Mesenchymal stem cell (in vitro differentiated cells and primary cell): ENCODE measurements at regions not wholly inside any gene's neighbourhood (a gene's known extent, or its start where the extent isn't known, plus 50 kb on each side); places are given as distances from the start of the nearest gene placed in this dataset.

Experiments used
- DNase-seq: peaks from one replicate; pipeline ENCODE4 v3.0.0-alpha.2; 2013
- H2AFZ ChIP-seq: one replicate; pipeline ENCODE4 v1.6.1; 2013; ENCODE audit warnings: low read depth, mild to moderate bottlenecking, control low read depth, inconsistent platforms, low read length, moderate library complexity
- H2AK5ac ChIP-seq: 2 replicates; pipeline ENCODE4 v1.6.1; 2013; ENCODE audit warnings: low read length, moderate library complexity, mild to moderate bottlenecking, inconsistent platforms; ENCODE audit not compliant: severe bottlenecking
- H2BK120ac ChIP-seq: one replicate; pipeline ENCODE4 v1.6.1; 2013; ENCODE audit warnings: low read depth, mild to moderate bottlenecking, inconsistent platforms, low read length, moderate library complexity
- H2BK12ac ChIP-seq, 2 experiments: one replicate each; pipeline ENCODE4 v1.6.1; 2013; ENCODE audit warnings: inconsistent platforms in 2 of 2, low read length in 2 of 2, mild to moderate bottlenecking in 2 of 2, moderate library complexity in 2 of 2, control low read depth in 1 of 2
- H2BK15ac ChIP-seq: one replicate; pipeline ENCODE4 v1.6.1; 2013; ENCODE audit warnings: mild to moderate bottlenecking, low read depth, inconsistent platforms; ENCODE audit not compliant: poor library complexity, severe bottlenecking
- H2BK5ac ChIP-seq: 2 replicates; pipeline ENCODE4 v1.6.1; 2013; ENCODE audit warnings: low read depth, mild to moderate bottlenecking, low read length, control low read depth, inconsistent platforms; ENCODE audit not compliant: poor library complexity, severe bottlenecking
- H3K14ac ChIP-seq, 2 experiments: one replicate each; pipeline ENCODE4 v1.6.1; 2013; ENCODE audit warnings: inconsistent platforms in 2 of 2, low read length in 2 of 2, control low read depth in 1 of 2, mild to moderate bottlenecking in 1 of 2, moderate library complexity in 1 of 2
- H3K18ac ChIP-seq, 2 experiments: one replicate each; pipeline ENCODE4 v1.6.1; 2013; ENCODE audit warnings: inconsistent platforms in 2 of 2, low read length in 2 of 2, control low read depth in 1 of 2, low read depth in 1 of 2, mild to moderate bottlenecking in 1 of 2
- H3K23ac ChIP-seq, 2 experiments: one replicate each; pipeline ENCODE4 v1.6.1; 2013; ENCODE audit warnings: inconsistent platforms in 2 of 2, low read length in 2 of 2, mild to moderate bottlenecking in 2 of 2, moderate library complexity in 2 of 2, control low read depth in 1 of 2
- H3K27ac ChIP-seq: 2 replicates; pipeline ENCODE4 v1.5.1; 2013; ENCODE audit warnings: mild to moderate bottlenecking, moderate library complexity, low read length, control low read depth, inconsistent platforms; ENCODE audit not compliant: poor library complexity, severe bottlenecking
- H3K27me3 ChIP-seq, 2 experiments: 2 replicates each; pipeline versions ENCODE4 v1.6.1 to v1.7.0; 2013; ENCODE audit warnings: low read length in 2 of 2, mild to moderate bottlenecking in 2 of 2, moderate library complexity in 2 of 2, control low read depth in 1 of 2, inconsistent platforms in 1 of 2; ENCODE audit not compliant: control insufficient read depth in 1 of 2, insufficient read depth in 1 of 2
- H3K36me3 ChIP-seq, 2 experiments: 2 replicates each; pipeline versions ENCODE4 v1.6.1 to v1.7.0; 2013; ENCODE audit warnings: low read length in 2 of 2, control low read depth in 1 of 2, inconsistent platforms in 1 of 2, low read depth in 1 of 2, mild to moderate bottlenecking in 1 of 2; ENCODE audit not compliant: insufficient read depth in 2 of 2, control insufficient read depth in 1 of 2
- H3K4ac ChIP-seq, 2 experiments: one replicate each; pipeline ENCODE4 v1.6.1; 2013; ENCODE audit warnings: inconsistent platforms in 2 of 2, low read length in 2 of 2, mild to moderate bottlenecking in 2 of 2, moderate library complexity in 2 of 2, control low read depth in 1 of 2, low read depth in 1 of 2
- H3K4me1 ChIP-seq: 2 replicates; pipeline ENCODE4 v1.6.1; 2013; ENCODE audit warnings: low read depth, low read length, control low read depth; ENCODE audit not compliant: control insufficient read depth, insufficient read depth
- H3K4me2 ChIP-seq: 2 replicates; pipeline ENCODE4 v1.6.1; 2013; ENCODE audit warnings: low read length, mild to moderate bottlenecking, inconsistent platforms; ENCODE audit not compliant: poor library complexity, severe bottlenecking
- H3K4me3 ChIP-seq, 2 experiments: 2 replicates each; pipeline versions ENCODE4 v1.5.1 to v1.7.0; 2013; ENCODE audit warnings: low read length in 2 of 2, mild to moderate bottlenecking in 2 of 2, control low read depth in 1 of 2, low read depth in 1 of 2; ENCODE audit not compliant: insufficient read depth in 1 of 2
- H3K79me1 ChIP-seq: replicated peaks from 2 replicates; pipeline ENCODE4 v1.6.1; 2013; ENCODE audit warnings: mild to moderate bottlenecking, control low read depth, low read length, inconsistent platforms; ENCODE audit not compliant: poor library complexity, severe bottlenecking
- H3K9ac ChIP-seq: 2 replicates; pipeline ENCODE4 v1.7.0; 2013; ENCODE audit warnings: mild to moderate bottlenecking, low read length, moderate library complexity
- H3K9me3 ChIP-seq: 2 replicates; pipeline ENCODE4 v1.7.0; 2013; ENCODE audit warnings: mild to moderate bottlenecking, low read length; ENCODE audit not compliant: control insufficient read depth
- H4K8ac ChIP-seq: one replicate; pipeline ENCODE4 v1.6.1; 2013; ENCODE audit warnings: inconsistent platforms, mild to moderate bottlenecking, low read length, moderate library complexity
- H4K91ac ChIP-seq: one replicate; pipeline ENCODE4 v1.6.1; 2013; ENCODE audit warnings: mild to moderate bottlenecking, low read length, inconsistent platforms
- WGBS: methylation state at CpG from one replicate; pipeline ENCODE4 v1.1.7; 2013; ENCODE audit warnings: mixed read lengths; 5-methylcytosine and 5-hydroxymethylcytosine counted together

DNA sequence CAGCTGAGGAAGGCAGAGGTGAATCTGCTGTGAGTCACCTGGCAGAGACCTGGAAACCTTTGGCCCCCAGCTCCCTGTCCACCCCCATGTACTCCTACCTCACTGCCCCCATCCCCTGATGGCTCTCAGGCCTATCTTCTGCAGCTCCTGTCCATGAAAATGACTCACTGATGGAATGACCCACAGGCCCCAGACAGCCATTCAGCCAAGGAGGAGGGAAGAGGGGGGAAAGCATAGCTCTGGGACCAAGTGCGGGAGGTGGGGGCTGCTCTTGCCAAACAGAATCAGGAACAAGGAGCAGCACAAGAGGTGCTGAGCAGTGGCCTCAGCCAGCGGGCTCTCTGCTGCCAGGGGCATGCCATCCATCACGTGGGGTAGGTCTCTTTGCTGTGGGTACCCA lies 111.4 kb upstream of the C1QTNF9B start:
- Histone ChIP-seq H2BK12ac (no peak overlapping the region), H3K4me3 (no peak overlapping the region), H3K27ac (no peak overlapping the region), H3K27me3 (peaks cover 0 to 6% of the 10 kb centered on the region in 2 experiments), H3K14ac (peak overlapping the region in 1 of 2 experiments; percentile 51), H2AFZ (no peak overlapping the region), H3K18ac (no peak overlapping the region), H3K9me3 (no peaks in the 10 kb centered on the region), H3K9ac (no peak overlapping the region), H3K36me3 (peaks cover 0 to 3% of the 10 kb centered on the region in 2 experiments), H3K23ac (no peak overlapping the region), H3K4me1 (peaks cover 25% of the 10 kb centered on the region), H2BK5ac (no peak overlapping the region), H4K8ac (peak overlapping the region; percentile 3), H3K4ac (no peak overlapping the region), H4K91ac (no peak overlapping the region), H3K4me2 (no peak overlapping the region), H3K79me1 (no peaks in the 10 kb centered on the region), H2BK15ac (no peak overlapping the region), H2BK120ac (no peak overlapping the region), H2AK5ac (no peak overlapping the region)
- WGBS, result 94% methylated on average over 3 of the region's 3 CpGs
- no peak for DNase-seq

DNA sequence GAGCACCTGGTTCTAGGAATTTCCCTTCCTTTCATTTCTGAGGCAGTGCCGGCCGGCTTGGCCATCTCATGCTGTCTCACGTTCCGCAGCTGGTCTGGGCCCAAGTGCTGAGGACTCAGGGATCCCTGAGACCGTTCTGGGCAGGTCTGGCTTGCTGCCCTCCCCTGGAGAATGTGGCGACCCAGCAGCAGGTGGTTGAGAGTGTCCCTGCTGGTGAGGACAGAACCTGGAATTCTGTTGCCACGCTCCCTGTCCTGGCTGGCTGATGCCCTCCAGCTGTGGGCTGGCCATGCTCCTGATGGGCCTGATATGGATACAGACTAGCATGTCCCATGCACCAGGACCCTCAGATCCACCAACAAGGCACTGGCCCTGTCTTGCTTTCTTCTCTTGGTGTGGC lies 114.0 kb upstream of the C1QTNF9B start:
- H2BK15ac ChIP-seq, result no peak overlapping the region
- H3K27ac ChIP-seq, result no peak overlapping the region
- WGBS, result 80% methylated on average over 7 of the region's 7 CpGs
- H3K4me2 ChIP-seq, result no peak overlapping the region
- no peak overlapping the region for H2BK5ac ChIP-seq
- H3K23ac ChIP-seq, result no peak overlapping the region
- H3K14ac ChIP-seq, result no peak overlapping the region
- H4K8ac ChIP-seq, result no peak overlapping the region
- no peak overlapping the region for H3K4ac ChIP-seq
- no peak overlapping the region for H2BK120ac ChIP-seq
- H3K4me3 ChIP-seq, result no peak overlapping the region
- no peaks in the 10 kb centered on the region for H3K9me3 ChIP-seq
- H3K79me1 ChIP-seq, result peaks cover 2% of the 10 kb centered on the region
- H4K91ac ChIP-seq, result no peak overlapping the region
- no peak for DNase-seq
- no peak overlapping the region for H2BK12ac ChIP-seq
- peaks cover 0 to 3% of the 10 kb centered on the region in 2 experiments for H3K36me3 ChIP-seq
- no peak overlapping the region for H2AFZ ChIP-seq
- peaks cover 0 to 2% of the 10 kb centered on the region in 2 experiments for H3K27me3 ChIP-seq
- peaks cover 23% of the 10 kb centered on the region for H3K4me1 ChIP-seq
- H3K18ac ChIP-seq, result no peak overlapping the region
- no peak overlapping the region for H3K9ac ChIP-seq
- no peak overlapping the region for H2AK5ac ChIP-seq

DNA sequence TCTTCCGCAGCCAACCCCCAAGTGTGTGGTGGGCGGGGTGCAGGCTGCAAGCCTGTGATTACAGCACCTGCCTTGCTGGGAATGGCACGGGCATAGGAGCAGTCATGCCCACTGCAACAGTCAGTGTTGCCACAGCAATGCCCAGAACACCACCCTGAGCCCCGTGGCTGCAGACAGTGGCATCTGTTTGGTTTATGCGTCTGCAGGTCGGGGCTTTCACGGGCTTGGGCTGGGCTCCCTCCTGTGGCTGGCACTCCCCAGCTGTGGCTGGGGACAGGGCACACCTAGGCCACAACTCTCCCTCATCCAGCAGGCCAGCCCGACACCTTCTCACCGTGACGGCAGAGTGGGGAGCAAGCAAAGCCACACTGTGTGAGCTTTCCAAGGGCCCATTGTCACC lies 115.3 kb upstream of the C1QTNF9B start:
- H3K14ac ChIP-seq, result no peak overlapping the region
- peaks cover 0 to 3% of the 10 kb centered on the region in 2 experiments for H3K36me3 ChIP-seq
- H3K79me1 ChIP-seq, result peaks cover 2% of the 10 kb centered on the region
- H2BK15ac ChIP-seq, result no peak overlapping the region
- H2BK120ac ChIP-seq, result no peak overlapping the region
- no peak overlapping the region for H3K4ac ChIP-seq
- H3K4me1 ChIP-seq, result peaks cover 11% of the 10 kb centered on the region
- no peak overlapping the region for H4K8ac ChIP-seq
- H2BK12ac ChIP-seq, result no peak overlapping the region
- DNase-seq, result no peak
- peaks cover 0 to 2% of the 10 kb centered on the region in 2 experiments for H3K27me3 ChIP-seq
- 82% methylated on average over 10 of the region's 10 CpGs for WGBS
- H3K27ac ChIP-seq, result no peak overlapping the region
- H2AFZ ChIP-seq, result no peak overlapping the region
- no peaks in the 10 kb centered on the region for H3K9me3 ChIP-seq
- H3K18ac ChIP-seq, result no peak overlapping the region
- no peak overlapping the region for H2AK5ac ChIP-seq
- no peak overlapping the region for H4K91ac ChIP-seq
- no peak overlapping the region for H3K4me2 ChIP-seq
- no peak overlapping the region for H3K4me3 ChIP-seq
- H3K9ac ChIP-seq, result no peak overlapping the region
- no peak overlapping the region for H3K23ac ChIP-seq
- no peak overlapping the region for H2BK5ac ChIP-seq

DNA sequence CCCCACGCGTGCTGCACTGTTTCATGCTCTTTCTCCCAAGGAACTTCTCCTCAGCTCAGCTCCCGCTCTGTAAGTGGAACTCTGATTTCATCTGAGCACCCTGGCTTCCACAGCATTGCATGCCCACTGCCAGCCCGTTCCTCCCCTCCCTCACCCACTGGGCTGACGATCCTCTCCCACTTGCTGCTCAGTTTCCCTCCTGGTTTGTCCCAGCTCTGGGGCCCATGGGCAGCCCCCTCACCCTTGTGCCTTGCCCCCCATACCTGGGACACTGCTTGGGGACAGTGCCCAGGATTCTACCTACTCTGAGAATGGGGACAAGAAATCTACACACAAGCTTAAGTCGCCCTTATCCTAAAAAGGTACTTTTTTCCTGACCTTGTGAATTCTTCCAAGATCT lies 115.9 kb upstream of the C1QTNF9B start:
- WGBS, result 94% methylated on average over 5 of the region's 6 CpGs
- Histone ChIP-seq H3K23ac (no peak overlapping the region), H3K9me3 (no peaks in the 10 kb centered on the region), H3K4me2 (no peak overlapping the region), H3K79me1 (peaks cover 2% of the 10 kb centered on the region), H3K4me3 (no peak overlapping the region), H3K9ac (no peak overlapping the region), H3K14ac (no peak overlapping the region), H4K8ac (no peak overlapping the region), H3K4ac (no peak overlapping the region), H2BK5ac (no peak overlapping the region), H4K91ac (no peak overlapping the region), H3K4me1 (peaks cover 8% of the 10 kb centered on the region), H3K18ac (no peak overlapping the region), H3K27ac (no peak overlapping the region), H3K27me3 (peaks cover 0 to 2% of the 10 kb centered on the region in 2 experiments), H2AFZ (no peak overlapping the region), H2AK5ac (no peak overlapping the region), H2BK120ac (no peak overlapping the region), H2BK12ac (no peak overlapping the region), H2BK15ac (no peak overlapping the region), H3K36me3 (peaks cover 0 to 3% of the 10 kb centered on the region in 2 experiments)
- DNase-seq, result no peak
